ENCODE measurements at regions not wholly inside any gene's neighbourhood (a gene's known extent, or its start where the extent isn't known, plus 50 kb on each side); places are given as distances from the start of the nearest gene placed in this dataset.

DNA sequence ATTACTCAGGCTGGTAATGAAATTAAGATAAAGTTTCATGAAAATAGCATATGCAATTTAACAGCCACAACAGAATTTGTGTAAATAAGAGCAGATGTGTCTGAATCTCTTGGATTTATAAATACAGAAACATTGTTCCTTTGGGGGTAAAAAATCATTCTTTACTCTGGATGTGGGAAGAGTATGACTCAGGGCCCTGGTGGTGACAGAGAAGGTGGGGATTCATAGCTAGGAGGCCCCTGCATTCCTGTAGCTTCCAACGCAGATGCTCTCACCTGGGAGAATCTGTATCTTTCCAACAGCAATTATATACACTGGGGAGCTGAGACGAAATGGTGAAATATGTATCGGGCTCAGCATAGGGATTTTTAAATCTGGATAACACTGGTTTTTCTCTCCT, 167.6 kb upstream of the CADPS start:
- in situ Hi-C loops (cut with HindIII; ENCODE audit: low pct_unique_long_range_greater_than_20kb, low sequenced_read_pairs), result no loop called here
- TF ChIP-seq TCF7L2 (IDR thresholded peaks at IDR 0.05; ENCODE audit: low read depth, low read length), result no peak
- TF ChIP-seq, protein P1, sequence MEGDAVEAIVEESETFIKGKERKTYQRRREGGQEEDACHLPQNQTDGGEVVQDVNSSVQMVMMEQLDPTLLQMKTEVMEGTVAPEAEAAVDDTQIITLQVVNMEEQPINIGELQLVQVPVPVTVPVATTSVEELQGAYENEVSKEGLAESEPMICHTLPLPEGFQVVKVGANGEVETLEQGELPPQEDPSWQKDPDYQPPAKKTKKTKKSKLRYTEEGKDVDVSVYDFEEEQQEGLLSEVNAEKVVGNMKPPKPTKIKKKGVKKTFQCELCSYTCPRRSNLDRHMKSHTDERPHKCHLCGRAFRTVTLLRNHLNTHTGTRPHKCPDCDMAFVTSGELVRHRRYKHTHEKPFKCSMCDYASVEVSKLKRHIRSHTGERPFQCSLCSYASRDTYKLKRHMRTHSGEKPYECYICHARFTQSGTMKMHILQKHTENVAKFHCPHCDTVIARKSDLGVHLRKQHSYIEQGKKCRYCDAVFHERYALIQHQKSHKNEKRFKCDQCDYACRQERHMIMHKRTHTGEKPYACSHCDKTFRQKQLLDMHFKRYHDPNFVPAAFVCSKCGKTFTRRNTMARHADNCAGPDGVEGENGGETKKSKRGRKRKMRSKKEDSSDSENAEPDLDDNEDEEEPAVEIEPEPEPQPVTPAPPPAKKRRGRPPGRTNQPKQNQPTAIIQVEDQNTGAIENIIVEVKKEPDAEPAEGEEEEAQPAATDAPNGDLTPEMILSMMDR (IDR thresholded peaks at IDR 0.05), result no peak
- TF ChIP-seq, protein P2, sequence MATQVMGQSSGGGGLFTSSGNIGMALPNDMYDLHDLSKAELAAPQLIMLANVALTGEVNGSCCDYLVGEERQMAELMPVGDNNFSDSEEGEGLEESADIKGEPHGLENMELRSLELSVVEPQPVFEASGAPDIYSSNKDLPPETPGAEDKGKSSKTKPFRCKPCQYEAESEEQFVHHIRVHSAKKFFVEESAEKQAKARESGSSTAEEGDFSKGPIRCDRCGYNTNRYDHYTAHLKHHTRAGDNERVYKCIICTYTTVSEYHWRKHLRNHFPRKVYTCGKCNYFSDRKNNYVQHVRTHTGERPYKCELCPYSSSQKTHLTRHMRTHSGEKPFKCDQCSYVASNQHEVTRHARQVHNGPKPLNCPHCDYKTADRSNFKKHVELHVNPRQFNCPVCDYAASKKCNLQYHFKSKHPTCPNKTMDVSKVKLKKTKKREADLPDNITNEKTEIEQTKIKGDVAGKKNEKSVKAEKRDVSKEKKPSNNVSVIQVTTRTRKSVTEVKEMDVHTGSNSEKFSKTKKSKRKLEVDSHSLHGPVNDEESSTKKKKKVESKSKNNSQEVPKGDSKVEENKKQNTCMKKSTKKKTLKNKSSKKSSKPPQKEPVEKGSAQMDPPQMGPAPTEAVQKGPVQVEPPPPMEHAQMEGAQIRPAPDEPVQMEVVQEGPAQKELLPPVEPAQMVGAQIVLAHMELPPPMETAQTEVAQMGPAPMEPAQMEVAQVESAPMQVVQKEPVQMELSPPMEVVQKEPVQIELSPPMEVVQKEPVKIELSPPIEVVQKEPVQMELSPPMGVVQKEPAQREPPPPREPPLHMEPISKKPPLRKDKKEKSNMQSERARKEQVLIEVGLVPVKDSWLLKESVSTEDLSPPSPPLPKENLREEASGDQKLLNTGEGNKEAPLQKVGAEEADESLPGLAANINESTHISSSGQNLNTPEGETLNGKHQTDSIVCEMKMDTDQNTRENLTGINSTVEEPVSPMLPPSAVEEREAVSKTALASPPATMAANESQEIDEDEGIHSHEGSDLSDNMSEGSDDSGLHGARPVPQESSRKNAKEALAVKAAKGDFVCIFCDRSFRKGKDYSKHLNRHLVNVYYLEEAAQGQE (IDR thresholded peaks at IDR 0.05; ENCODE audit: insufficient read depth in 1 of 2, low read depth in 2 of 2, low read length in 1 of 2), result no peak
- H3K27ac ChIP-seq (ENCODE audit: low read length), result no peak overlapping the region
- H3K9me3 ChIP-seq (ENCODE audit: control insufficient read depth, insufficient read depth, low read depth, low read length), result no peaks in the 10 kb centered on the region
- intact Hi-C loops (cut with micrococcal nuclease; ENCODE audit: unreplicated experiment), result no loop called here
- H3K4me3 ChIP-seq (ENCODE audit: low read depth in 2 of 2, low read length in 2 of 2), result no peak overlapping the region
- no peak for DNase-seq (ENCODE audit: low read depth, low spot score)
- H3K36me3 ChIP-seq (ENCODE audit: control insufficient read depth, insufficient read depth, low read length), result no peaks in the 10 kb centered on the region
- no peak for ATAC-seq
- H3K4me1 ChIP-seq (ENCODE audit: control insufficient read depth, insufficient read depth, low read length), result no peaks in the 10 kb centered on the region
- POLR2A ChIA-PET, result no interaction called here
- no peaks in the 10 kb centered on the region for H3K27me3 ChIP-seq (ENCODE audit: control insufficient read depth, insufficient read depth, low read length)
- CTCF ChIA-PET, result no interaction called here
- BruUV-seq (replicated peaks), result no TSS peak

DNA sequence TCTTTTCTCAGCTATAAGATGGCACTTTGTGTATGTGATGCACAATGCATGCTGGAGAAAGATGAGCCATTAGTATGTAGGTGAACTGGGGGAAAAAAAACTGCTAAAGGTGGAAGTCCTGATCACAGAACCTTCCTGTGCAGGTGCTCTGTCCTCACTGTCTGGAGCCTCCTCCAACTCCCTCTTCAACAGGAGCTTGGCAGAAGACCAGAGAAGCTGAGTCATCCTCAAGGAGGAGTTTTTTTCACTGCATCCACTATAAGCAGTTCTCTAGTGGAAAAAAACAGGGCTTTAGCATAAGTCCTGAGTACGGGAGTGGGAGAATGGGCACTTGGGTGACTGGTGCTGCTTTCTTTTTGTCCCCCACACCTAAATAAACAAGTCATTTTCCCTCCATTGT, 168.4 kb upstream of the CADPS start:
- no peaks in the 10 kb centered on the region for H3K36me3 ChIP-seq (ENCODE audit: control insufficient read depth, insufficient read depth, low read length)
- no TSS peak for BruUV-seq (replicated peaks)
- H3K4me3 ChIP-seq (ENCODE audit: low read depth in 2 of 2, low read length in 2 of 2), result no peak overlapping the region
- no peak overlapping the region for H3K27ac ChIP-seq (ENCODE audit: low read length)
- DNase-seq (ENCODE audit: low read depth, low spot score) (no peak), ATAC-seq (no peak)
- in situ Hi-C loops (cut with HindIII; ENCODE audit: low pct_unique_long_range_greater_than_20kb, low sequenced_read_pairs), result no loop called here
- H3K9me3 ChIP-seq (ENCODE audit: control insufficient read depth, insufficient read depth, low read depth, low read length), result no peaks in the 10 kb centered on the region
- CTCF ChIA-PET, result no interaction called here
- POLR2A ChIA-PET, result no interaction called here
- intact Hi-C loops (cut with micrococcal nuclease; ENCODE audit: unreplicated experiment), result no loop called here
- TF ChIP-seq, protein P1 (IDR thresholded peaks at IDR 0.05), result no peak
- TF ChIP-seq TCF7L2 (IDR thresholded peaks at IDR 0.05; ENCODE audit: low read depth, low read length), result no peak
- TF ChIP-seq, protein P2 (IDR thresholded peaks at IDR 0.05; ENCODE audit: insufficient read depth in 1 of 2, low read depth in 2 of 2, low read length in 1 of 2), result no peak
- TF ChIP-seq SIN3A (IDR thresholded peaks at IDR 0.05; ENCODE audit: borderline replicate concordance, insufficient read depth, low read depth, low read length), result no peak
- no peak for TF ChIP-seq POLR2AphosphoS5 (IDR thresholded peaks at IDR 0.05; ENCODE audit: low read depth, low read length)
- no peaks in the 10 kb centered on the region for H3K4me1 ChIP-seq (ENCODE audit: control insufficient read depth, insufficient read depth, low read length)
- no peaks in the 10 kb centered on the region for H3K27me3 ChIP-seq (ENCODE audit: control insufficient read depth, insufficient read depth, low read length)

Measured in Panc1 (cell line).